Raji (cell line): ENCODE measurements at regions not wholly inside any gene's neighbourhood (a gene's known extent, or its start where the extent isn't known, plus 50 kb on each side); places are given as distances from the start of the nearest gene placed in this dataset.

Experiments
- POLR2A ChIP-seq: IDR thresholded peaks from 2 replicates; pipeline ENCODE4 v1.6.1; 2011; ENCODE audit warnings: low read depth, low read length, control low read depth; ENCODE audit not compliant: insufficient read depth

DNA sequence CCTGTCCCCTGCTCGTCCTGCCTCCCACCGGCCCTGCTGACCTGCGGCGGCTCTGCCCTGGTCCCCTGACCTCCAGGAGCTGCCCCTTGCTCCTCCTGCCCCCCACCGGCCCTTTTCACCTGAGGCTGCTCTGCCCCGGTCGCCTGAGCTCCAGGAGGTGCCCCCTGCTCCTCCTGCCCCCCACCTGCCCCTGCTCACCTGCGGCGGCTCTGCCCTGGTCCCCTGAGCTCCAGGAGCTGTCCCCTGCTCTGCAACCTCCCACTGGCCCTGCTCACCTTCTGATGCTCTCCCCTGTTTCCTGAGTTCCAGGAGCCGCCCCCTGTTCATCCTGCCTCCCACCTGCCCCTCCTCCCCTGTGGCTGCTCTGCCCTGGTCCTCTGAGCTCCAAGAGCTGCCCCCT, 101.3 kb downstream of the TMEM121 start:
- no peak for TF ChIP-seq POLR2A

DNA sequence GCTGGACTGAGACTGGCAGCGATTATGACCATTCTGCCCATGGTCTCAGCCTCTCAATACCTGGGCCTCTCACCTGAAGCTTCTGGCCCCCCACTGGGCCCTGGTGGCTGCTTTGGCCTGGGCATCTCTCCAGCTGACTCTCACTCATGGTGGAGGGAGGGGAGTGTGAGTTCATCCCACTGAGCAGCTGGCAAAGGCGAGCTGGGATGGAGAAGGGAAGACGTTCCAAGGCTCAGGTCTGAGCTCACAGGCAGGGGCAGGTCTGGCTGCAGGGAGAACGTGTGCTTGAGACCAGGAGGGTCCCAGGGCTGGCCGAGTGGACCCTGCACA, 103.5 kb downstream of the TMEM121 start:
- no peak for TF ChIP-seq POLR2A

DNA sequence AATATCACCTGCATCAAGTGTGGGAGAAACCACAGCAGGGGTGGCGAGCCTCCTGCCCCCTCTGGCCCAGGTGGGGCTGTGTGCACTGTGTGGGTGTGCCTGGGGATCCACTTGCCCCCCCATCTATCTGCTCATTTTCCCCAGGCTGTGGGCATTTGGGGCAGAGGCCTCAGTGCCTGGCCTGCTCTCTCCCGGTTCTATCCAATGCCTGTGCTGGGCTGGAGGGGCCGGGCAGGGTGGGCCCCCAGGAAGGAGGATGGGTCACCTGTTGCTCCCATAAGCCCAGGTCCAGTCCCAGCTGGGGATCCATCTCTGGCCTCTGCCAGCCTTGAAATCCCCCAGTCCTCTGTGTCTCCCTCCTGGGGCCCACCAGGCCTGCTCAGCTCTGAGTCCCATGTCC, 105.6 kb downstream of the TMEM121 start:
- no peak for TF ChIP-seq POLR2A

DNA sequence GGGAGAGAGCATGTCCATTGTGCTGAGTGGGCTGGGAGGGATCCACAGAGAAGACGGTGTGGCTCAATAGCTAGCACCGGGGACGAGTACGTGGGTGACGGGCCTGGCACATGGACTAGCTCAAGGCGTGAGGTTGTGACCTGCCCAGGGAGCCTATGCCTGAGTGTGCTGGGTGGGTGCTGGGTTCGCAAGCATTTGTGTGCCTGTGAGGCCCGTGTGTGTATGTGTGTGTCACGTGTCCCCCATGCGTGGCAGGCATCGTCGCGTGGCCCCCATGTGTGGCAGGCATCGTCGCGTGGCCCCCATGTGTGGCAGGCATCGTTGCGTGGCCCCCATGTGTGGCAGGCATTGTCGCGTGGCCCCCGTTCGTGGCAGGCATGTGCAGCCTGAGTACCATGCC, 109.2 kb downstream of the TMEM121 start:
- TF ChIP-seq POLR2A, result no peak

DNA sequence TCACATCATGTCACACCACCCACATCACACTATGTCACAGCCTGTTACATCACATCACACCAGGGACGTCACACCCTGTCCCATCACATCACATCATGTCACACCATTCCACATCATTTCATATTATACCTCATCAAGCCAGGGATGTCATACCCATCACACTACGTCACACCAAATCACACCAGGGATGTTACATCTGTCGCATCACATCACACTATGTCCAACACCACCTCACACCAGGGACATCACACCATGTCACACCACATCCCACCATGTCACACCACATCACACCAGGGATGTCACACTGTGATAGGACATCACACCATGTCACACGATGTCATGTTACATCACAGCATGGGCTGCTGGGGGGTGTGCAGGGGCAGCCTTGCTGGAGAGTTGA, 110.6 kb downstream of the TMEM121 start:
- TF ChIP-seq POLR2A, result no peak

DNA sequence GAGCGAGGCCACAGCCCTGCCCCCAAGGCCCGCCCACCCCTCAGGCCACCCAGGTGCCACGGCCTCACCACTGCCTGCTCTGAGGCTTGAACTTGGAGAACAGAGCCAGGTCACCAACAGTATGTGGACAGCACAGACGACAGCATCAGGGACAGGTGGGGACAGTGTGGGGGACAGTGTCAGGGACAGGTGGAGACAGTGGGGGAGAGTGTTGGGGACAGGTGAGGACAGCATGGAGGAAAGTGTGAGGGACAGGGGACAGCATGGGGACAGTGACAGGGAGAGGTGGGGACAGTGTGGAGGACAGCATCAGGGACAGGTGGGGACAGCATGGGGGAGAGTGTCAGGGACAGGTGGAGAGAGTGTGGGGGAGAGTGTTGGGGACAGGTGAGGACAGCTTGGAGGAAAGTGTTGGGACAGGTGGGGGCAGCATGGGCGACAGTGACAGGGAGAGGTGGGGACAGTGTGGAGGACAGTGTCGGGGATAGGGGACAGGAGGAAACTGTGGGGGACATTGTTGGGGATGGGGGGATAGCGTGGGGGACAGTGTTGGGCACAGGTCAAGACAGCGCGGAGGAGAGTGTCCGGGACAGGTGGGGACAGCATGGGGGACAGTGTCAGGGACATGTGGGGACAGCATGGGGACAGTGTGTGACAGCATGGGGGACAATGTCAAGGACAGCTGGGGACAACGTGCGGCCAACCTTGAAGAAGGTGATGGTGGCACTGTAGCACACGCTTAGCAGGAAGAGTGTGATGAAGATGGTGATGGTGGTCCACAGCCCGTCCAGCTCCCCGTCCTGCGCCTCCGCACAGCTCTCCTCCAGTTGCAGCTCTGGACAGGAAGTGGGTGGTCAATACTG, 114.9 kb downstream of the TMEM121 start:
- TF ChIP-seq POLR2A, result no peak

DNA sequence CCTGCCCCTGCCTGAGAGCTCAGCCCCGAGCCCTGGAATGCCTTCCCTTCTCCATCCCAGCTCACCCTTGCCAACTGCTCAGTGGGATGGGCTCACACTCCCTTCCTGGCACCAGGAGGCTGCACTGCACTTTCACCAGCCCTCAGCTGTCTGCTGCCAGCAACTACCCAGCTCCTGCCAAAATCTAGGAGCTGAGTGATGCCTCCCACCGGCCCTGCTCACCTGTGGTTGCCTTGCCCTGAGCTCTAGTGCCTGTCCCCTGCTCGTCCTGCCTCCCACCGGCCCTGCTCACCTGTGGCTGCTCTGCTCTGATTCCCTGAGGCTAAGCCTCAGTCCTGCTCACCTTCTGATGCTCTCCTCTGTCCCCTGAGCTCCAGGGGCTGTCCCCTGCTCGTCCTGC, 119.8 kb downstream of the TMEM121 start:
- no peak for TF ChIP-seq POLR2A

DNA sequence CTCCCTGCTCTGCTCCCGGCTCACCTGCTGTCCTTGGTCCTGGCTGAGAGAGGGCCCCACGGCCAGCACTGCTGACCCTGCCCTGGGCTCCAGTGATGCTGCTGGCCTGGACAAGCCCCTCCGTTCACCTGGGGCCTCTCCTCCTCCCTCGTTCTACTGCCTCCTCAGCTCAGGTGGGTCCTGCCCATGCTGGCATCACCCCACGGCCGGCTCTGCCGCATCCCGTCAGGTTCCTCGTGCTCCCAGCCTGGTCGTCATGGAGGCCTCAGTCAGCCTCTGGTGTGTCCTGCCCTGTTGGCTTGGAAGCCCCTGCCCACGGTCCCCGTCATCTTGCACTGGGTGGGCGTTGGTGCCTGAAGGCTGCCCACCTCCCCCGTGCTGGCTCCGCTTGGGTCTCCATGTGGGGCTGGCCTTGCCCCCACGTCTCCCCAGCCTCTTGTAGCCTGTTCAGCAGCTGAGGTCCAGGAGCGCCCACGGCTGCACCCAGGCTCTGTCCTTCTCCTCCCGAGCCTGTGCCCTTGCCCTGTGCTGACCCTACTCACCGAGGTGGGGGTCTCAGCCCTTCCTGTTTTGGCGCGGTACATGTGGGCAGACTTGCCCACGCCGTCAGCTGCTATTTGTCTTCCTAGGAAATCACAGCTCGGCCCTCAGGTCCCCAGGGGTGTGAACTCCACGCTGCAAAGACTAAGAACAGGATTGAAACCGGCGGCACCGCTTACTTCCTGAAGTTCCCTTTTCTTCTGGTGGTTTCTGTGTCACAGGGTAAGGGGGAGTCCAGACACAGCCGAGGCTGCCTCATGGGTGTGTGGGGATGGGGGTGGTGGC, 121.6 kb downstream of the TMEM121 start:
- no peak for TF ChIP-seq POLR2A

DNA sequence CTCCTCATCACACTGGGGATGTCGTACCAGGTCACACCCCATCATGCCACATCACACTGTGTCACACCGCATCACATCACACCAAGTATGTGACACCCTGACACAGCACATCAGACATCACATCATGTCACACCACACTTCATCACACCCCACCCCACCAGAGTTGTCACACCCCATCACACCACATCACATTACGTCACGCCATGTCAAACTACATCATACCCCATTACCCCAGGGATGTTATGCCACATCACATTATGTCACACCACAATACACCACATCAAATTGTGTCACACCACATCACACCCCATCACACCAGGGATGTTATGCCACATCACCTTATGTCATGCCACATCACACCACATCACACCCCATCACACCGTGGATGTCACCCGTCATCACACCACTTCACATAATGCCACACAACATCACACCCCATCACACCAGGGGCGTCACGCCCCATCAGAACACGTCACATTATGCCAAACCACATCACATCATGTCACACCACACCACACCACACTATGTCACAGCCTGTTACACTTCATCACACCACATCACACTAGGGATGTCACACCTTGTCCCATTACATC, 133.6 kb downstream of the TMEM121 start:
- TF ChIP-seq POLR2A, result no peak

DNA sequence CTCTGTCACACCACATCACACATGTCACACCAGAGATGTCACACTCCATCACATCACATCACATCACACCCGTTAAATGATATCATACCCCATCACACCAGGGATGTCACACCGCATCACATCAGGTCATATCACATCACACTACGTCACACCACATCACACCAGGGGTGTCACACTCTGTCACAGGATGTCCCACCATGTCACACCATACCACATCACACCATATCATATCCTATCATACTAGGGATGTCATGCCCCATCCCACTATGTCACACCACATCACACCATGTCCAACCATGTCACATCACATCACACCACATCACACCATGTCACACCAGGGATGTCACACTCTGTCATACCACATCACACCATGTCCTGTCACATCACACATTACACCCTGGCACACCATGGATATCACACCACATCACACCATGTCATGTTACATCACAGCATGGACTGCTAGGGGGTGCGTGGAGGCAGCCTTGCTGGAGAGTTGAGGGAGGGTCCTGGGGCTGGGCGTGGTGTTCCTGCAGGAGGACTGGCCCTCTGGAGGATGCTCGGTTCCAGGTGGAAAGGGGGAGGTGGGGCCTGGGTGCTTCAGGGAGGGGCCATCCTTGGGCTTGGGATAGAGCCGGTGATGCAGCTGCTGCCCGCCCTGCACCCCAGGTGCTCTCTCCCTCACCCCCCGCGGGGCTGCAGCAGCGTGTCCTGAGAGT, 134.6 kb downstream of the TMEM121 start:
- no peak for TF ChIP-seq POLR2A

DNA sequence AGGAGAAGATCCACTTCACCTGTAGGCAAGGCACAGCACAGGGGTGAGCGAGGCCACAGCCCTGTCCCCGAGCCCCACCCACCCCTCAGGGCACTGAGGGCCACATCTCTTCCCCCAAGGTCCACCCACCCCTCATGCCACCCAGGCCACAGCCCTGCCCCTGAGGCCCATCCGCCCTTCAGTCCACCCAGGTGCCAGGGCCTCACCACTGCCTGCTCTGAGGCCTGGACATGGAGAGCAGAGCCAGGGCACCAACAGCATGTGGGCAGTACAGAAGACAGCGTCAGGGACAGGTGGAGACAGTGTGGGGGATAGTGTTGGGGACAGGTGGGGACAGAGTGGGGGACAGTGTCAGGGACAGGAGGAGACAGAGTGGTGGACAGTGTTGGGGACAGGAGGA, 138.3 kb downstream of the TMEM121 start:
- no peak for TF ChIP-seq POLR2A

DNA sequence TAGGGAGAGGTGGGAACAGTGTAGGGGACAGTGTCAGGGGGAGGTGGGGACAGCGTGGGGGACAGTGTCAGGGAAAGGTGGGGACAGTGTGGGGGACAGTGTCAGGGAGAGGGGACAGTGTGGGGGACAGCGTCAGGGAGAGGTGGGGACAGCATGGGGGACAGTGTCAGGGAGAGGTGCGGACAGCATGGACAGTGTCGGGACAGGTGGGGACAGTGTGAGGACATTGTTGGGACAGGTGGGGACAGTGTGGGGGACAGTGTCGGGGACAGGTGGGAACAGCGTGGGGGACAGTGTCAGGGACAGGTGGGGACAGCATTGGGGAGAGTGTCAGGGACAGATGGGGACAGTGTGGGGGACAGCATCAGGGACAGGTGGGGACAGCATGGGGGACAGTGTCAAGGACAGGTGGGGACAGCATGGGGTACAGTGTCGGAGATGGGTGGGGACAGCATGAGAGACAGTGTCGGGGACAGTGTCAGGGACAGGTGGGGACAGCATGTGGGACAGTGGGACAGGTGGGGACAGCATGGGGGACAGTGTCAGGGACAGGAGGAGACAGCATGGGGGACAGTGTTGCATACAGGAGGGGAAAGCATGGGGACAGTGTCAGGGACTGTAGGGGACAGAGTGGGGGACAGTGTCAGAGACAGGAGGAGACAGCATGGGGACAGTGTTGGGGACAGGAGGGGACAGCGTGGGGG, 139.0 kb downstream of the TMEM121 start:
- no peak for TF ChIP-seq POLR2A

DNA sequence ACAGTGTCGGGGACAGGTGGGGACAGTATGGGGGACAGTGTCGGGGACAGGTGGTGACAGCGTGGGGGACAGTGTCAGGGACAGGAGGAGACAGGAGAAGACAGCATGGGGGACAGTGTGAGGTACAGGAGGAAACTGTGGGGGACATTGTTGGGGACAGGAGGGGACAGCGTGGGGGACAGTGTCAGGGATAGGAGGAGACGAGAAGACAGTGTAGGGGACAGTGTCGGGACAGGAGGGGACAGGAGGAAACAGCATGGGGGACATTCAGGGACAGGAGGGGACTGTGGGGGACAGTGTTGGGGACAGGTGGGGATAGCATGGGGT, 139.5 kb downstream of the TMEM121 start:
- TF ChIP-seq POLR2A, result no peak

DNA sequence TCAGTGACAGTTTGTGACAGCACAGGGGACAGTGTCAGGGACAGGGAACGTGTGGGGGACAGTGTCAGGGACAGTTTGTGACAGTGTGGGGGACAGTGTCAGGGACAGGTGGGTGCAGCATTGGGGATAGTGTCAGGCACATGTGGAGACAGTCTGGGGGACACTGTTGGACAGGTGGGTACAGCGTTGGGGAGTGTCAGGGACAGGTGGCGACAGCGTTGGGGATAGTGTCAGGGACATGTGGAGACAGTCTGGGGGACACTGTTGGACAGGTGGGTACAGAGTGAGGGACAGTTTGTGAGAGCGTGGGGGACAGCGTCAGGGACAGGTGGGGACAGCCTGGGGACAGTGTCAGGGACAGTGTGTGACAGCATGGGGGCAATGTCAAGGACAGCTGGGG, 140.0 kb downstream of the TMEM121 start:
- no peak for TF ChIP-seq POLR2A
